ENCODE measurements at regions not wholly inside any gene's neighbourhood (a gene's known extent, or its start where the extent isn't known, plus 50 kb on each side); places are given as distances from the start of the nearest gene placed in this dataset.

GRCh38 chr7:148950806-148951205, 66.7 kb upstream of the EZH2 start:
- Histone ChIP-seq H3K4me1 (ENCODE audit: control insufficient read depth, insufficient read depth, low read length) (no peaks in the 10 kb centered on the region), H3K27ac (ENCODE audit: low read length) (no peak overlapping the region), H3K4me3 (ENCODE audit: low read length) (no peak overlapping the region), H3K9me3 (ENCODE audit: control insufficient read depth, low read depth, low read length) (no peaks in the 10 kb centered on the region), H3K36me3 (ENCODE audit: control insufficient read depth, insufficient read depth, low read length) (no peaks in the 10 kb centered on the region), H3K27me3 (ENCODE audit: control insufficient read depth, insufficient read depth, low read length) (no peaks in the 10 kb centered on the region)
- WGBS (ENCODE audit: insufficient coverage, low lambda C conversion rate) = 100% methylated on average over 1 of the region's 4 CpGs
- DNase-seq = no peak

- Histone ChIP-seq H3K36me3 (ENCODE audit: control insufficient read depth, insufficient read depth, low read length) (no peaks in the 10 kb centered on the region), H3K9me3 (ENCODE audit: control insufficient read depth, low read depth, low read length) (no peaks in the 10 kb centered on the region), H3K4me1 (ENCODE audit: control insufficient read depth, insufficient read depth, low read length) (peaks cover under 1% of the 10 kb centered on the region), H3K27me3 (ENCODE audit: control insufficient read depth, insufficient read depth, low read length) (no peaks in the 10 kb centered on the region), H3K27ac (ENCODE audit: low read length) (no peak overlapping the region), H3K4me3 (ENCODE audit: low read length) (no peak overlapping the region)
- 40% methylated on average over 1 of the region's 8 CpGs for WGBS (ENCODE audit: insufficient coverage, low lambda C conversion rate)
- DNase-seq = no peak
Observed at GRCh38 chr7:148944935-148945934, 61.1 kb upstream of the EZH2 start.

DNA sequence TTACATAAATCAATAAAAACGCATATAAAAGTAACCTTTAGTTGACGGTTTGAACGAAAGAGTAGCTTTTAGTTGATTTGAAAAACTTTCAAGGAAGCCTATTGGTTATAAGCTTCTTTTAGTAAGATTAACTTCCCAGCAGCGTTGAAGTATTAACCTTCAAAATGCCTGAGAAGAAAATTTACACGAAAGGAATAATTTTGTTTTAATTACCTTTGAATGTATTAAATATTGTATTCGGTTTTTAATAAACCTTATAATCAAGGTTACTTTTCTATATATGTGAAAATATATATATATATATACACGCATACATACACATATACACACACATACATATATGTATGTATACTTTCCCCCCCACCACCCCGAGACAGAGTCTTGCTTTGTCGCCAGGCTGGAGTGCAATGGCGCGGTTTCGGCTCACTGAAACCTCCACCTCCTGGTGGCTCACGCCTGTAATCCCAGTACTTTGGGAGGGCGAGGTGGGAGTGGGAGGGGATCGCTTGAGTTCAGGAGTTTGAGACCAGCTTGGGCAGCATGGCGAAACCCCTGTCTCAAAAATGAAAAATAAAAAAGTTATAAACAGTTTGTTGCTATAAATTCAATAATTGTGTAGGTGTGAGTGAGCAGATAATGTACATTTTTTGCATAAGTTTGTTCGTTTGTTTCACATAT, 57.6 kb upstream of the EZH2 start:
- 41% methylated on average over 4 of the region's 17 CpGs for WGBS (ENCODE audit: insufficient coverage, low lambda C conversion rate)

DNA sequence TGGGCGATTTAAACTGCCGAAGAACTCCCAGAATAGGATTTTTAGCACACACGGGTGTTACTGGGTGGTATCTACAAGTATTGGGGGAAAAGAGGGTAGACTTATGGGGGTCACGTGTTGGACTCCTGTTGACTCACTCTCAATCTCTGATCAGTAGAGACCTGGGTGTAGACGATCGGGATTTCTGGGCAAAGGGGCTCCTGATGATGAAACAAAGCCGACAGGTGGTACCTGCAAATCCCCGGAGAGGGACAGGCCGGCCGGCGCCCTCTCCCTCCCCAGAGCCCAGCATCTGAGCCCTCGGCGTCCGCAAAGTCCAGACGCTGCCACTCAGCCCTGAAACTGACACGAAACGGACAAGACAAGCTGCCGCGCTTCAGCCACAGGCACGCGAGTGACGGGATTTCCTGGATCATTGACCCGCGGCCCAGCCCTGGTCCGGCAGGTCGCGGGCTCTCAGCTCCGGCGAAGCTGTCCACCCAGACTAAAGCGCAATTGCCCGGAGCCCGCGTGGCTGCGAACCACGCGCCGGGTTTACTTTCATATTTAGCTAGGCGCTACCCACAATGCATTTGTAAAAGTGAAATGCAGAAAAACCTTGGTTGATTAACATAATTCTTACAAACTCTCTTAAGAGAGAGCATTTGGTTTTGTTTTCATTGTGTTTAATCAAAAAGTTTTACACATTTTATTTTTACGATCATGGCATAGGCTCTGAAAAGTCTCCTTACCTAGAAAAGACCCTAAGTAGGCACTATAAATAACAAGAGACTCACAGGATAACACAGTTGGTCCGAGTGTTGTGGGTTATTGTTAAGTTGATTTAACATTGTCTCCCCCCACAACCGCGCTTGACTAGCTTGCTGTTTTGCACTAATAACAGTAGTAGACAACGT, 56.9 kb upstream of the EZH2 start:
- Histone ChIP-seq H3K9me3 (ENCODE audit: control insufficient read depth, low read depth, low read length) (no peaks in the 10 kb centered on the region), H3K4me3 (ENCODE audit: low read length) (peak overlapping the region; percentile 69), H3K27me3 (ENCODE audit: control insufficient read depth, insufficient read depth, low read length) (no peaks in the 10 kb centered on the region), H3K36me3 (ENCODE audit: control insufficient read depth, insufficient read depth, low read length) (no peaks in the 10 kb centered on the region), H3K4me1 (ENCODE audit: control insufficient read depth, insufficient read depth, low read length) (peaks cover 2% of the 10 kb centered on the region), H3K27ac (ENCODE audit: low read length) (peak overlapping the region; percentile 89)
- 0% methylated on average over 3 of the region's 43 CpGs for WGBS (ENCODE audit: insufficient coverage, low lambda C conversion rate)
- DNase-seq = peak; percentile 81 to 90

More for the DNA sequence above, 57.6 kb upstream of the EZH2 start:
- no peaks in the 10 kb centered on the region for H3K27me3 ChIP-seq (ENCODE audit: control insufficient read depth, insufficient read depth, low read length)
- H3K36me3 ChIP-seq (ENCODE audit: control insufficient read depth, insufficient read depth, low read length) = no peaks in the 10 kb centered on the region
- DNase-seq = peak; percentile 53 to 59
- H3K27ac ChIP-seq (ENCODE audit: low read length) = peak overlapping the region; percentile 89
- peaks cover 2% of the 10 kb centered on the region for H3K4me1 ChIP-seq (ENCODE audit: control insufficient read depth, insufficient read depth, low read length)
- peak overlapping the region; percentile 69 for H3K4me3 ChIP-seq (ENCODE audit: low read length)
- no peaks in the 10 kb centered on the region for H3K9me3 ChIP-seq (ENCODE audit: control insufficient read depth, low read depth, low read length)

DNA sequence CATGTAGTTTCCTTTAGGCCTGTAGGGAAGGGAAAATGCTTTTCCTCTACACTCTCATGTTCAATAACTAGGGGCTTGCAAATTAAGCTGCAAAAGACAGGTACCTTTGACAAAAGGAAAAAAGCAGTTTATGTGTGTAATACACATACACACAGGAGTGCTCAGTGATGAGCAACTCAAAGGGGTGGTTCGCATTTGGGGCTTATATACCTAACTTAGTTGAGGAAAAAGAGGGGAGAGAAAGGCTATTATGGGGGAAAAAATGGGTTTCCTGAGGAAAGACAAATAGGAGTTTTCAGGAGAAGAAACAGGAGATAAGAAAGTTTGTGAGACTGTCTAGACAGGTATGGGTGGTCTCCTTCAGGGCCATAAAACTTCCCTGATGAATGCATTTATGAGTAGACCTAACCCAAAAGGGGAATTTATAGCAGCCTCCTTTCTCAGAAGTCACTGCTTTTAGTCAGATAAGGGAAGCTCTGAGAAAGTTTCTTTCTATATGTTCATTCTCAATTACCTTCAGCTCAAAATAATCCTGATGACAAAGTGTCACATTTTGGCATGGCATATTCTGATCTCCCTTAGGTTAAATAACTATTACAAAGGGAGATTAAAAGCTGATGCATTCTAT, 55.2 kb upstream of the EZH2 start:
- Histone ChIP-seq H3K27ac (ENCODE audit: low read length) (no peak overlapping the region), H3K36me3 (ENCODE audit: control insufficient read depth, insufficient read depth, low read length) (no peaks in the 10 kb centered on the region), H3K9me3 (ENCODE audit: control insufficient read depth, low read depth, low read length) (no peaks in the 10 kb centered on the region), H3K4me3 (ENCODE audit: low read length) (no peak overlapping the region), H3K27me3 (ENCODE audit: control insufficient read depth, insufficient read depth, low read length) (no peaks in the 10 kb centered on the region), H3K4me1 (ENCODE audit: control insufficient read depth, insufficient read depth, low read length) (peaks cover 2% of the 10 kb centered on the region)
- DNase-seq = peak in 1 of 2 donors; percentile 33
- 67% methylated on average over 1 of the region's 1 CpG for WGBS (ENCODE audit: insufficient coverage, low lambda C conversion rate)

GRCh38 chr7:148935451-148935850, 51.4 kb upstream of the EZH2 start:
- no peak overlapping the region for H3K27ac ChIP-seq (ENCODE audit: low read length)
- DNase-seq = no peak
- no peak overlapping the region for H3K4me3 ChIP-seq (ENCODE audit: low read length)
- no CpG with 5 or more reads among the region's 5 CpGs for WGBS (ENCODE audit: insufficient coverage, low lambda C conversion rate)
- H3K36me3 ChIP-seq (ENCODE audit: control insufficient read depth, insufficient read depth, low read length) = no peaks in the 10 kb centered on the region
- no peaks in the 10 kb centered on the region for H3K9me3 ChIP-seq (ENCODE audit: control insufficient read depth, low read depth, low read length)
- peaks cover 2% of the 10 kb centered on the region for H3K4me1 ChIP-seq (ENCODE audit: control insufficient read depth, insufficient read depth, low read length)
- H3K27me3 ChIP-seq (ENCODE audit: control insufficient read depth, insufficient read depth, low read length) = no peaks in the 10 kb centered on the region
